Osteocyte (in vitro differentiated cells): ENCODE measurements at regions not wholly inside any gene's neighbourhood (a gene's known extent, or its start where the extent isn't known, plus 50 kb on each side); places are given as distances from the start of the nearest gene placed in this dataset.

Experiments
- DNase-seq: peaks from one replicate; pipeline ENCODE4 v3.0.0; 2021; ENCODE audit warnings: mixed read lengths; ENCODE audit not compliant: unreplicated experiment; ENCODE audit errors: extremely low spot score
- H3K27ac Mint-ChIP-seq: one replicate; pipeline ENCODE4 v1.8.0; 2021; ENCODE audit warnings: mild to moderate bottlenecking, mixed read lengths; ENCODE audit not compliant: unreplicated experiment
- H3K27me3 Mint-ChIP-seq: one replicate; pipeline ENCODE4 v1.8.0; 2021; ENCODE audit warnings: mixed read lengths; ENCODE audit not compliant: unreplicated experiment
- H3K36me3 Mint-ChIP-seq: one replicate; pipeline ENCODE4 v1.8.0; 2021; ENCODE audit warnings: mixed read lengths; ENCODE audit not compliant: unreplicated experiment
- H3K4me1 Mint-ChIP-seq: one replicate; pipeline ENCODE4 v1.8.0; 2021; ENCODE audit warnings: mixed read lengths; ENCODE audit not compliant: unreplicated experiment
- H3K4me3 Mint-ChIP-seq: one replicate; pipeline ENCODE4 v1.8.0; 2021; ENCODE audit warnings: mild to moderate bottlenecking, moderate library complexity, mixed read lengths; ENCODE audit not compliant: unreplicated experiment
- H3K9me3 Mint-ChIP-seq: one replicate; pipeline ENCODE4 v1.8.0; 2021; ENCODE audit warnings: mixed read lengths; ENCODE audit not compliant: unreplicated experiment
- TF ChIP-seq, protein P1 (sequence below): fragments of 200-600 bp; sonication (generic); IDR thresholded peaks from 2 replicates; pipeline ENCODE4 v1.5.0; 2021; ENCODE audit warnings: antibody characterized with exemption, mild to moderate bottlenecking, moderate library complexity

DNA sequence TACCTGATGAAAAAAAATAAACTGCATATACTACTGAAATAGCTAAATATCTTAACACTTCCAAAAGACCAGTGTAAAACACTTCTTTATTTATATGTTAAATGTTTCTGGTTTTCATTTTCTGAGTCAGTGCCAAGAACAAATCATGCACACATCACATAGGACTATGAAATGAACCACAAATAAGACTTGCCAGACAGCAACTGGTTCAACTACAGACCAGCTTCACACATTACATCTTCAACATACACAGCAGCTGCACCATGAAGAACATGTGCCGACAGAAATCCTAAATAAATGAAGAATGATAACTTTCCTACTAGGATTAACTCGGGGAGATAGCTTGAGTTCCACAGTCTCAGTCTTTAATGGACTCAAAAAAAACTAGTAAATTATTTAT is 168.3 kb upstream of the STXBP5 start:
- H3K4me3 Mint-ChIP-seq = no peak overlapping the region
- no peaks in the 10 kb centered on the region for H3K36me3 Mint-ChIP-seq
- peaks cover 40% of the 10 kb centered on the region for H3K4me1 Mint-ChIP-seq
- TF ChIP-seq, protein P1, sequence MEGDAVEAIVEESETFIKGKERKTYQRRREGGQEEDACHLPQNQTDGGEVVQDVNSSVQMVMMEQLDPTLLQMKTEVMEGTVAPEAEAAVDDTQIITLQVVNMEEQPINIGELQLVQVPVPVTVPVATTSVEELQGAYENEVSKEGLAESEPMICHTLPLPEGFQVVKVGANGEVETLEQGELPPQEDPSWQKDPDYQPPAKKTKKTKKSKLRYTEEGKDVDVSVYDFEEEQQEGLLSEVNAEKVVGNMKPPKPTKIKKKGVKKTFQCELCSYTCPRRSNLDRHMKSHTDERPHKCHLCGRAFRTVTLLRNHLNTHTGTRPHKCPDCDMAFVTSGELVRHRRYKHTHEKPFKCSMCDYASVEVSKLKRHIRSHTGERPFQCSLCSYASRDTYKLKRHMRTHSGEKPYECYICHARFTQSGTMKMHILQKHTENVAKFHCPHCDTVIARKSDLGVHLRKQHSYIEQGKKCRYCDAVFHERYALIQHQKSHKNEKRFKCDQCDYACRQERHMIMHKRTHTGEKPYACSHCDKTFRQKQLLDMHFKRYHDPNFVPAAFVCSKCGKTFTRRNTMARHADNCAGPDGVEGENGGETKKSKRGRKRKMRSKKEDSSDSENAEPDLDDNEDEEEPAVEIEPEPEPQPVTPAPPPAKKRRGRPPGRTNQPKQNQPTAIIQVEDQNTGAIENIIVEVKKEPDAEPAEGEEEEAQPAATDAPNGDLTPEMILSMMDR = no peak
- H3K27ac Mint-ChIP-seq = no peak overlapping the region
- no peak for DNase-seq
- H3K9me3 Mint-ChIP-seq = no peaks in the 10 kb centered on the region
- H3K27me3 Mint-ChIP-seq = no peaks in the 10 kb centered on the region

DNA sequence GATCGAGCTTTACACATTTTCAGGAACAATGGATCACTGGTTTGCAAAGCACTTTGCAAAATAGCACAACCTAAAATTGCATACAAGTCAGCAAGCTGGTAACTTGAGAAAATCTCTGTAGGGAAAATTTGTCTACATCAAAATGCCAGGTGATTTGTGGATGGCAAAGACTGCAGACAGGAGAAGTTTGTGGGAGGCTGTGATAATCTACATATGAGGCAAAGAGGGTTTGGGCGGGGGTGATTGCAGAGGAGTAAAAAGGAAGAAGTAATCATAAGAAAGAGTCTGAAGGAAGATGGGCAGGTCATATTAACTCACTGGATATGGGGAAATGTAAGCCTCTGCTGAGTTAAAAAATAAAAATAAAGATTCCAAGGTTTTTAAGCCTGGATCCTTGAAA is 166.3 kb upstream of the STXBP5 start:
- TF ChIP-seq, protein P1 = no peak
- H3K4me3 Mint-ChIP-seq = no peak overlapping the region
- no peaks in the 10 kb centered on the region for H3K36me3 Mint-ChIP-seq
- no peaks in the 10 kb centered on the region for H3K9me3 Mint-ChIP-seq
- no peaks in the 10 kb centered on the region for H3K27me3 Mint-ChIP-seq
- peaks cover 36% of the 10 kb centered on the region for H3K4me1 Mint-ChIP-seq
- DNase-seq = no peak
- H3K27ac Mint-ChIP-seq = peak overlapping the region; percentile 28

DNA sequence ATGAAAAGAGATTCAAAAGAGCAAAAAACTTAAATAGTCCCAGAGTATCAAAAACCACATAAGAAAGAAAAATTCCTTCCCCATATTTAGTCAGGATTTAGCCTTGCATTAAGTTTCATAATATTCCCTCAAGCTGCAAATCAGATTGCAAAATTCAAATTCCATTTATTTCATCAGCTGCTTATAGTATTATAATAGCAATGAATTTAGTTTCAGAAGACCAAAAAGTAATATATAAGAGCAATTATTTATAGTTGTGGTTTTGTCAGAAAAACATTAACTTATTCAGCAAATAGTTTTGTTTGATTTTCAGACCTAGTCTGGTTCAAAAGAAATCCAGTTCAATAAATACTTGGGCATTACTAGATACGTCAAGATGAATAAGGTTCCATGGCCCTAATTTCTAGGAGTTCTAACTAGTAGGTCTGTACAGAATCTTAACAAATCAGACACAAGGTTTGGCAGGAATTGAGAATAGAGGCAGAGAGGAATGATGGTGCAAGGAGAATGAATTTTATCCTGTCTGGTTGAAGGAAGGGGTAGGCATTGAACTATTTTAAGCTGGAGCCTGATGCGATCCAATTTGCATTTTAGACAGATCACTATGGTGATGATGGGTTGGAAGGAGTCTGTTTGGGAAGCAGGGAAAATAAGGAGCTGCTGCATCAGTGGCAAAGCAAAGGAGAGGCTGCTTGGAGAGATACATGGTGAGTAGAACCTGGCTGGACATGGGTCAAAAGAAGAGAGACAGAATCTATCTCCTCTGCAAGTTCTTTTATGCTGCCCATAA is 163.9 kb upstream of the STXBP5 start:
- TF ChIP-seq, protein P1 = no peak
- DNase-seq = no peak
- Mint-ChIP-seq H3K4me1 (peaks cover 23% of the 10 kb centered on the region), H3K4me3 (no peak overlapping the region), H3K36me3 (no peaks in the 10 kb centered on the region), H3K9me3 (peaks cover 11% of the 10 kb centered on the region), H3K27ac (peak overlapping the region; percentile 63), H3K27me3 (no peaks in the 10 kb centered on the region)

DNA sequence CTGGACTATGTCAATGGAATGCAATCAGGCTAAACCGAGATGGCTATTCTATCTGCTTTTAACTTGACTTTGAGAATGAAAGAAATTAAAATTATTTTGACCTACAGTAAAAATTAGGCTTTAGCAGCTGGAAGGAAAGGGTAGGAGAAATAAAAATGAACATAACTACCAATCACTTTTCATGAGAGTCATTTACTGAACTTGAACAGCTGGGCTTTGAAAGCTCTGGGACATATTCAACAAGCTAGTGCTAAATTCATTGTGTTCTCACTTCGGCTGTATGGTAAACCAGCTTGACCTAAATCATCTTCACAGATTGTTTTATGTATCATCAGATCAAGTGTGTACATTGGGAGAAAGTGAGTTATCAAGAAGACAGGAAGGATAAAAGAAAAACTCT is 161.5 kb upstream of the STXBP5 start:
- H3K4me1 Mint-ChIP-seq = peaks cover 27% of the 10 kb centered on the region
- no peak overlapping the region for H3K27ac Mint-ChIP-seq
- TF ChIP-seq, protein P1 = no peak
- H3K36me3 Mint-ChIP-seq = no peaks in the 10 kb centered on the region
- no peaks in the 10 kb centered on the region for H3K27me3 Mint-ChIP-seq
- DNase-seq = no peak
- peaks cover 11% of the 10 kb centered on the region for H3K9me3 Mint-ChIP-seq
- no peak overlapping the region for H3K4me3 Mint-ChIP-seq

DNA sequence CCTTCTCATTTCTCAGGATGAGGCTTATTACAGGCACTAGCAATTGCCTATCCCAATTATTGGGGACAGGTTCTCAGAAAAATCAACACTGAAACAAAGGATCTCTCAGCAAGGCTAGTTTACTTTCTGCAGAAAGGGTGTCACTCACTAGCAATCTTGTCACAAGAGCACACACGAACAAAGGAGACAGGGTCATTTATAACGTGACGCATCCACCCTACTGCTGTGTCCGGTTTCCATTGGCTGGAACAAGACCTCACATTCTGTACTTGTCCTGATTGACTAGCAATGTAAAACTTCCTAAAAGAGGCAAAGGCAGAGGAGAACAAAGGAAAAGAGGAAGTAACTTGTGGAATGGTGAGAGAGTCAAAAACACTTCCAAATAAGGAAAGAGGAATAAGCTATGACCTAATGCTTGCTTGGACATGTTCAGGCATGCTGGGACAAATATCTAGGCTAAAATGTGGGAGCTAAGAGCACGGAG is 160.2 kb upstream of the STXBP5 start:
- Mint-ChIP-seq H3K4me1 (peaks cover 23% of the 10 kb centered on the region), H3K36me3 (no peaks in the 10 kb centered on the region), H3K27me3 (no peaks in the 10 kb centered on the region), H3K4me3 (no peak overlapping the region), H3K9me3 (peaks cover 11% of the 10 kb centered on the region), H3K27ac (no peak overlapping the region)
- TF ChIP-seq, protein P1 = no peak
- DNase-seq = no peak
